Anterior cingulate cortex (tissue), 58 donors: ENCODE measurements at regions not wholly inside any gene's neighbourhood (a gene's known extent, or its start where the extent isn't known, plus 50 kb on each side); places are given as distances from the start of the nearest gene placed in this dataset.

Experiments used
- DNase-seq, 58 donors: peaks; one replicate each; lab custom pipeline; 2025; lab: John Stamatoyannopoulos, UW

GRCh38 chr11:12315024-12315423 lies 62.3 kb upstream of the PARVA start:
- DNase-seq, result no peak

- DNase-seq, result no peak
Observed at GRCh38 chr11:12316432-12316831, 60.9 kb upstream of the PARVA start.

- peak in 6 of 58 donors; percentile 1 to 25 (median 6) for DNase-seq
Observed at GRCh38 chr11:12318791-12319438, 58.5 kb upstream of the PARVA start.

GRCh38 chr11:12319461-12319951 lies 57.9 kb upstream of the PARVA start:
- DNase-seq, result no peak

- DNase-seq, result no peak
Observed at GRCh38 chr11:12319988-12320387, 57.4 kb upstream of the PARVA start.

- DNase-seq, result no peak
Observed at GRCh38 chr11:12321217-12321937, 56.0 kb upstream of the PARVA start.

- DNase-seq, result no peak
Observed at GRCh38 chr11:12324585-12324984, 52.8 kb upstream of the PARVA start.
